Calu3 (cell line): ENCODE measurements at regions not wholly inside any gene's neighbourhood (a gene's known extent, or its start where the extent isn't known, plus 50 kb on each side); places are given as distances from the start of the nearest gene placed in this dataset.

Experiments used
- BruUV-seq: library from RNA; stranded (reverse); fragments of 400-500 nt; replicated peaks from 2 replicates; lab custom pipeline; 2021; lab: Mats Ljungman, UMichigan
- CTCF ChIA-PET: fragments of 300-600 bp; sonication (Branson Sonifier 250); formaldehyde crosslinking; loops from one replicate; lab custom pipeline; 2022; ENCODE audit warnings: antibody characterized with exemption; lab: Charles Lee
- DNase-seq: peaks from one replicate; pipeline ENCODE4 v3.0.0; 2022
- H3K27ac Mint-ChIP-seq: one replicate; pipeline ENCODE4 v1.8.0; 2022; ENCODE audit warnings: mixed read lengths; ENCODE audit not compliant: unreplicated experiment
- H3K27me3 Mint-ChIP-seq: one replicate; pipeline ENCODE4 v1.8.0; 2022; ENCODE audit warnings: mixed read lengths; ENCODE audit not compliant: unreplicated experiment
- H3K36me3 Mint-ChIP-seq: one replicate; pipeline ENCODE4 v1.8.0; 2022; ENCODE audit warnings: mild to moderate bottlenecking, moderate library complexity, mixed read lengths; ENCODE audit not compliant: insufficient read depth, unreplicated experiment
- H3K4me1 Mint-ChIP-seq: one replicate; pipeline ENCODE4 v1.8.0; 2022; ENCODE audit warnings: mild to moderate bottlenecking, low read depth, mixed read lengths; ENCODE audit not compliant: unreplicated experiment
- H3K4me3 Mint-ChIP-seq: one replicate; pipeline ENCODE4 v1.8.0; 2022; ENCODE audit warnings: mild to moderate bottlenecking, low read depth, moderate library complexity, mixed read lengths; ENCODE audit not compliant: unreplicated experiment
- H3K9me3 Mint-ChIP-seq: one replicate; pipeline ENCODE4 v1.8.0; 2022; ENCODE audit warnings: low read depth, mixed read lengths; ENCODE audit not compliant: unreplicated experiment
- intact Hi-C: fragments of 100-400 bp; cut with micrococcal nuclease; formaldehyde crosslinking; loops from one replicate; pipeline ENCODE4 v1.10.0; 2022; ENCODE audit not compliant: unreplicated experiment
- TF ChIP-seq, protein P1 (sequence below): fragments of 200-600 bp; IDR thresholded peaks from one replicate; pipeline ENCODE4 v1.8.0; 2022; ENCODE audit warnings: antibody characterized with exemption; ENCODE audit not compliant: unreplicated experiment

DNA sequence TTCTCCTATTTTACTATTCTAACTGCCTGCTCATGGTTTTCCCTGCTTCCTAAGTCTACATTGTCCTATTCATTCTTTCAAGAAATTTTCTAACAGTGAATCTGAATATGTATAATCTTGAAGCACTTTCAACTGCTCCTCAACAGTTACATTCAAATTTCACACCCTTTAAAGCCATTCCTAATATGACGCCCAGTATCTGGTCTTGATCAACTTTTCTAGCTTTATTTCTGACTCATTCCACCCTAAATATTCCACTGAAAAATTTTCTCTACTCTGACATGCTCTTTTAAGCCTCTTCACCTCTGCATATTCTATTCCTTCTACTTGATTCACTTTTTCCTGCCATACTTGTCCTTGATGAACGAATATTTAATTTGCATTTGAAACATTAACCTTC lies 1893.9 kb upstream of the PIK3C3 start:
- Mint-ChIP-seq H3K27ac (no peak overlapping the region), H3K9me3 (no peaks in the 10 kb centered on the region), H3K27me3 (no peaks in the 10 kb centered on the region), H3K4me3 (no peak overlapping the region), H3K36me3 (no peaks in the 10 kb centered on the region), H3K4me1 (no peaks in the 10 kb centered on the region)
- CTCF ChIA-PET, result interaction anchor here (0.7 kb wide), 2 partner anchors 465 to 1447 kb away, joined by 3 to 5 read pairs; no protein-coding TSS in a partner anchor
- BruUV-seq, result no TSS peak
- intact Hi-C loops, result no loop called here
- no peak for DNase-seq
- TF ChIP-seq, protein P1, sequence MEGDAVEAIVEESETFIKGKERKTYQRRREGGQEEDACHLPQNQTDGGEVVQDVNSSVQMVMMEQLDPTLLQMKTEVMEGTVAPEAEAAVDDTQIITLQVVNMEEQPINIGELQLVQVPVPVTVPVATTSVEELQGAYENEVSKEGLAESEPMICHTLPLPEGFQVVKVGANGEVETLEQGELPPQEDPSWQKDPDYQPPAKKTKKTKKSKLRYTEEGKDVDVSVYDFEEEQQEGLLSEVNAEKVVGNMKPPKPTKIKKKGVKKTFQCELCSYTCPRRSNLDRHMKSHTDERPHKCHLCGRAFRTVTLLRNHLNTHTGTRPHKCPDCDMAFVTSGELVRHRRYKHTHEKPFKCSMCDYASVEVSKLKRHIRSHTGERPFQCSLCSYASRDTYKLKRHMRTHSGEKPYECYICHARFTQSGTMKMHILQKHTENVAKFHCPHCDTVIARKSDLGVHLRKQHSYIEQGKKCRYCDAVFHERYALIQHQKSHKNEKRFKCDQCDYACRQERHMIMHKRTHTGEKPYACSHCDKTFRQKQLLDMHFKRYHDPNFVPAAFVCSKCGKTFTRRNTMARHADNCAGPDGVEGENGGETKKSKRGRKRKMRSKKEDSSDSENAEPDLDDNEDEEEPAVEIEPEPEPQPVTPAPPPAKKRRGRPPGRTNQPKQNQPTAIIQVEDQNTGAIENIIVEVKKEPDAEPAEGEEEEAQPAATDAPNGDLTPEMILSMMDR, result no peak

DNA sequence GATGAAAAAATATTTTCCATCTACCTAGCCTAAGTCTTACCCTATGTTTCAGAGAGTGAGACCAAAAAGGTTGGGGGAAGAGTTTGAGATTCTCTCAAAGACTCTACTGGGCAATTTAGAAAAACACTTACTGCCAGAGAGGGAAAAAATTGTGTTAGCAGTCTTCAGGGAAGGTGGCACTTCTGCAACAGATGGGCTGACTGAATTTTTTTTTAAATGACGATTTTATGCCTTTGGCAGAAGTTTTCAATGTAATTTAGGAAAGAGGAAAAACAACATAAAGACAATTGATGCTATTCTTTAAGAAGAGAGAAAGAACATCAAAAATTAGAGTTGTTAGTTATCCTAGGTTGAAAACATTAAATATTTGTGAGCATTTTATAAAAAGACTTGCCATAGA lies 1894.5 kb upstream of the PIK3C3 start:
- TF ChIP-seq, protein P1, result no peak
- Mint-ChIP-seq H3K36me3 (no peaks in the 10 kb centered on the region), H3K4me1 (no peaks in the 10 kb centered on the region), H3K27me3 (no peaks in the 10 kb centered on the region), H3K4me3 (no peak overlapping the region), H3K9me3 (no peaks in the 10 kb centered on the region), H3K27ac (no peak overlapping the region)
- intact Hi-C loops, result no loop called here
- no peak for DNase-seq
- BruUV-seq, result no TSS peak
- CTCF ChIA-PET, result no interaction called here

DNA sequence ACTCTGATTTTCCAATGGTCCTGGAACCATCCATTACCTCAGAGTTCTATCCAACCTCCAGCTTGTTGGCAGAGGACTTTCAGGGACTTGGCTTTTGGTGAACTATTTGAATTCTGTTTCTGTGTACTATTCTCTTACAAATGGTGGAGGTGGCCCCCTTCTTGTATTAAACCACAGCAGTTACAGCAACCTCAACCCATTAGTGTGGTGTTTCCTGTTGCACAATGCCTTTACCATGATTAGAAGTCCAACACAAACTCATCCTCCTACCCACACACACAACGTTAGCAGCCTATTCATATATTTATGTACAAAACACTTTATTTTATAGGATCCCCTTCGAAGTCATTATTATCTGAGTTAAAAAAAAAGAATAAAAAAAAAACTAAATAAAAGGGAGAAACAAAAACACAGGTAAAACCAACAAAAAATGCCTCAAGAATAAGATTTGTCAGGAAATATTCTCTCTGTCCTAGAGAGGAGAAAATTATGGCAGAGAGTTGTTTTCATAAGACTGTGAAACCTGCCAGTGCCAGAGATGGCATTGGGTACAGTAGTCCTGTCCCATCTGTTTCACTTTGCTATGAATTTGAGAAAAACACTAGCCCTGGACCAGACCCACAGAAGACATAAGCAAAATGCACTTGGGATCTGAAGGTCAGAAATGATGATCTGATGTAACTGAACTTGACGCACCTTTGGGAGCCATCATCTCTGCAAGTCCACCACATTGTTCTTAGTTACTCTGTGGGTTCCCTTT lies 1896.0 kb upstream of the PIK3C3 start:
- intact Hi-C loops, result no loop called here
- H3K9me3 Mint-ChIP-seq, result no peaks in the 10 kb centered on the region
- no peaks in the 10 kb centered on the region for H3K36me3 Mint-ChIP-seq
- no TSS peak for BruUV-seq
- H3K4me1 Mint-ChIP-seq, result no peaks in the 10 kb centered on the region
- TF ChIP-seq, protein P1, result no peak
- H3K4me3 Mint-ChIP-seq, result no peak overlapping the region
- no peaks in the 10 kb centered on the region for H3K27me3 Mint-ChIP-seq
- CTCF ChIA-PET, result no interaction called here
- DNase-seq, result no peak
- H3K27ac Mint-ChIP-seq, result no peak overlapping the region

DNA sequence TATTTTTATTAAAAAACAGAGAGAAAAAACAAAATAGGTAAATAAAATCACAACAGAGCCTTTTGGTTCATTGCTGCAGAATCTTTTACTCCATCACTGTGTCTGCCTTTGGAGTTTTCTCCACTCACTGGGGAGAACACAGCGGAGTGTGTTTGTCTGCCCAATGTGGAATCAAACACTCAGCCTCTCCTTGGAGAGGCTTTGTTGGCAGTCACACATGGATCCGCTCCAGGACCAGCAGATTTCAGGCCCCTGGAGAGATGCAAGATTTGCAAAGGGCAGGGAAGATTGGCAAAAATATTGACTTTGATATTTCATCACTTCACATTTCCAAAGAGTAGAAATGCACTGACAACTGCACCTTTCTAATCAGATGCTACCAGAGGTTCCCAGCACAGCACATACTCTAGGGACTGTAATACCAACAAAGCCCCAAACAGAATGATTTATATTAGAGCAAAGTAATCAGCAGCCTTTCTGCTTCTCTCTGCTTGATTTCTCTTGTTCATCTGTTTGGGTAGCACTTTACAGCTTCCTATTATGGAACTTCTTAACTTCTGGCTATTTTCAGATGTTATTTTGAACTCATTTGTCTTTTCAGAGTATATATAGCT lies 1898.8 kb upstream of the PIK3C3 start:
- no peak overlapping the region for H3K4me3 Mint-ChIP-seq
- no peaks in the 10 kb centered on the region for H3K36me3 Mint-ChIP-seq
- no peak for DNase-seq
- H3K27me3 Mint-ChIP-seq, result no peaks in the 10 kb centered on the region
- no peak overlapping the region for H3K27ac Mint-ChIP-seq
- intact Hi-C loops, result no loop called here
- CTCF ChIA-PET, result no interaction called here
- no TSS peak for BruUV-seq
- TF ChIP-seq, protein P1, result no peak
- no peaks in the 10 kb centered on the region for H3K4me1 Mint-ChIP-seq
- H3K9me3 Mint-ChIP-seq, result no peaks in the 10 kb centered on the region
